ENCODE measurements at regions not wholly inside any gene's neighbourhood (a gene's known extent, or its start where the extent isn't known, plus 50 kb on each side); places are given as distances from the start of the nearest gene placed in this dataset.

DNA sequence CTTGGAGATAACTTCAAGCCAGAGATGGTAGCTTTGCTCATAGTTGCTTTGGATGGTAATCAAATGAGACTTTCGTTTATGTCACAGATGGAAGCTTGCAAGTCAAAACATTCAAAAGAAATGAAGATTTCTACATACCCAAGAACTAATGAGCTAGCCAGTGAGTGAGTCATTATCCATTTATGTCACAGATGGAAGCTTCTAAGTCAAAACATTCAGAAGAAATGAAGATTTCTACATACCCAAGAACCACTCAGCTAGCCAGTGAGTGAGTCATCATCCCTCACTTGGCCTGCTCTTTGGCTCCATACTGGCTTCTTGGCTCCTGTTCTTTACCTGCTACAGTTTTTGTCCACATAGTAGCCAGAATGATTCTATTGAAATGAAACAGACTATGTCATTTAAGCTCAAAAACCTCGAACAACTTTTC, 559.8 kb upstream of the CBLB start:
- TF ChIP-seq OSR1 (CRISPR knock-in tag; IDR thresholded peaks at IDR 0.05) = no peak
- TF ChIP-seq, protein P1, sequence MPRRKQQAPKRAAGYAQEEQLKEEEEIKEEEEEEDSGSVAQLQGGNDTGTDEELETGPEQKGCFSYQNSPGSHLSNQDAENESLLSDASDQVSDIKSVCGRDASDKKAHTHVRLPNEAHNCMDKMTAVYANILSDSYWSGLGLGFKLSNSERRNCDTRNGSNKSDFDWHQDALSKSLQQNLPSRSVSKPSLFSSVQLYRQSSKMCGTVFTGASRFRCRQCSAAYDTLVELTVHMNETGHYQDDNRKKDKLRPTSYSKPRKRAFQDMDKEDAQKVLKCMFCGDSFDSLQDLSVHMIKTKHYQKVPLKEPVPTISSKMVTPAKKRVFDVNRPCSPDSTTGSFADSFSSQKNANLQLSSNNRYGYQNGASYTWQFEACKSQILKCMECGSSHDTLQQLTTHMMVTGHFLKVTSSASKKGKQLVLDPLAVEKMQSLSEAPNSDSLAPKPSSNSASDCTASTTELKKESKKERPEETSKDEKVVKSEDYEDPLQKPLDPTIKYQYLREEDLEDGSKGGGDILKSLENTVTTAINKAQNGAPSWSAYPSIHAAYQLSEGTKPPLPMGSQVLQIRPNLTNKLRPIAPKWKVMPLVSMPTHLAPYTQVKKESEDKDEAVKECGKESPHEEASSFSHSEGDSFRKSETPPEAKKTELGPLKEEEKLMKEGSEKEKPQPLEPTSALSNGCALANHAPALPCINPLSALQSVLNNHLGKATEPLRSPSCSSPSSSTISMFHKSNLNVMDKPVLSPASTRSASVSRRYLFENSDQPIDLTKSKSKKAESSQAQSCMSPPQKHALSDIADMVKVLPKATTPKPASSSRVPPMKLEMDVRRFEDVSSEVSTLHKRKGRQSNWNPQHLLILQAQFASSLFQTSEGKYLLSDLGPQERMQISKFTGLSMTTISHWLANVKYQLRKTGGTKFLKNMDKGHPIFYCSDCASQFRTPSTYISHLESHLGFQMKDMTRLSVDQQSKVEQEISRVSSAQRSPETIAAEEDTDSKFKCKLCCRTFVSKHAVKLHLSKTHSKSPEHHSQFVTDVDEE (CRISPR knock-in tag; IDR thresholded peaks at IDR 0.05) = no peak
- TF ChIP-seq PATZ1 (CRISPR knock-in tag; IDR thresholded peaks at IDR 0.05; ENCODE audit: borderline replicate concordance) = peak; percentile 92
- 0 out of 2 replicates have a peak, but pooled peaks have one; percentile 25 for TF ChIP-seq ZFP30 (CRISPR knock-in tag; IDR thresholded peaks at IDR 0.05)
- TF ChIP-seq ARNTL (CRISPR knock-in tag; IDR thresholded peaks at IDR 0.05; ENCODE audit: borderline replicate concordance, low read depth) = no peak
- TF ChIP-seq PPARA (CRISPR knock-in tag; IDR thresholded peaks at IDR 0.05; ENCODE audit: borderline replicate concordance) = no peak
- no peak for TF ChIP-seq SNAI2 (CRISPR knock-in tag; IDR thresholded peaks at IDR 0.05)
- no peak for TF ChIP-seq BACH2 (CRISPR knock-in tag; IDR thresholded peaks at IDR 0.05; ENCODE audit: borderline replicate concordance)

All from SK-N-SH treated with all-trans-retinoic acid at 6 μM for 48 hours (cell line).